Body of pancreas (tissue), 4 donors: ENCODE measurements at regions not wholly inside any gene's neighbourhood (a gene's known extent, or its start where the extent isn't known, plus 50 kb on each side); places are given as distances from the start of the nearest gene placed in this dataset.

Experiments
- ATAC-seq: fragments of 150-250 bp; one replicate; pipeline ENCODE4 v1.9.1; 2016
- DNase-seq, 4 donors: peaks; one replicate each; pipeline ENCODE4 v3.0.0-alpha.2; 2019
- H3K27ac ChIP-seq, 4 donors: fragments of 200-600 bp; sonication (generic); 1 replicate in 3 of 4; 2 replicates in 1 of 4; pipeline versions ENCODE4 v1.5.1 to v1.6.1; 2016 to 2019; ENCODE audit warnings: mild to moderate bottlenecking in 1 of 4, mixed read lengths in 1 of 4, moderate library complexity in 1 of 4
- H3K27me3 ChIP-seq, 2 donors: fragments of 200-600 bp; sonication (generic); one replicate each; pipeline ENCODE4 v1.6.0; 2016; ENCODE audit warnings: mild to moderate bottlenecking in 1 of 2
- H3K36me3 ChIP-seq, 2 donors: fragments of 200-600 bp; sonication (generic); replicated peaks in 1 of 2; 2 replicates each; pipeline ENCODE4 v1.5.1; 2016; ENCODE audit warnings: low read depth in 2 of 2; ENCODE audit not compliant: insufficient read depth in 1 of 2
- H3K4me1 ChIP-seq: fragments of 200-600 bp; sonication (generic); one replicate; pipeline ENCODE4 v1.6.0; 2016
- H3K4me3 ChIP-seq, 2 donors: fragments of 200-600 bp; sonication (generic); 1 replicate in 1 of 2; 2 replicates in 1 of 2; pipeline ENCODE4 v1.5.1; 2016 to 2019
- H3K9me3 ChIP-seq, 3 donors: fragments of 200-600 bp; sonication (generic); 1 replicate in 2 of 3; 2 replicates in 1 of 3; pipeline ENCODE4 v1.5.1; 2016
- POLR2A ChIP-seq, 3 donors: fragments of 450-650 bp; IDR thresholded peaks; one replicate each; pipeline ENCODE4 v1.6.1; 2016; ENCODE audit warnings: antibody characterized with exemption in 3 of 3, mild to moderate bottlenecking in 2 of 3
- WGBS, 2 donors: methylation state at CpG; one replicate each; pipeline ENCODE4 v1.1.5; 2017; 5-methylcytosine and 5-hydroxymethylcytosine counted together
- intact Hi-C: fragments of 100-400 bp; cut with DNase I; formaldehyde crosslinking; loops from one replicate; pipeline ENCODE4 v1.15.1; 2023
- TF ChIP-seq, protein P1 (sequence below), 7 experiments: fragments of 450-650 bp in 4 of 7; fragments of 200-600 bp in 3 of 7; sonication (generic) in 3 of 7; IDR thresholded peaks; one replicate each; pipeline ENCODE4 v1.5.1; 2016 to 2019; ENCODE audit warnings: antibody characterized with exemption in 7 of 7

- no peaks in the 10 kb centered on the region for H3K4me1 ChIP-seq
- no peak overlapping the region for H3K4me3 ChIP-seq
- H3K36me3 ChIP-seq: no peaks in the 10 kb centered on the region
- TF ChIP-seq, protein P1, sequence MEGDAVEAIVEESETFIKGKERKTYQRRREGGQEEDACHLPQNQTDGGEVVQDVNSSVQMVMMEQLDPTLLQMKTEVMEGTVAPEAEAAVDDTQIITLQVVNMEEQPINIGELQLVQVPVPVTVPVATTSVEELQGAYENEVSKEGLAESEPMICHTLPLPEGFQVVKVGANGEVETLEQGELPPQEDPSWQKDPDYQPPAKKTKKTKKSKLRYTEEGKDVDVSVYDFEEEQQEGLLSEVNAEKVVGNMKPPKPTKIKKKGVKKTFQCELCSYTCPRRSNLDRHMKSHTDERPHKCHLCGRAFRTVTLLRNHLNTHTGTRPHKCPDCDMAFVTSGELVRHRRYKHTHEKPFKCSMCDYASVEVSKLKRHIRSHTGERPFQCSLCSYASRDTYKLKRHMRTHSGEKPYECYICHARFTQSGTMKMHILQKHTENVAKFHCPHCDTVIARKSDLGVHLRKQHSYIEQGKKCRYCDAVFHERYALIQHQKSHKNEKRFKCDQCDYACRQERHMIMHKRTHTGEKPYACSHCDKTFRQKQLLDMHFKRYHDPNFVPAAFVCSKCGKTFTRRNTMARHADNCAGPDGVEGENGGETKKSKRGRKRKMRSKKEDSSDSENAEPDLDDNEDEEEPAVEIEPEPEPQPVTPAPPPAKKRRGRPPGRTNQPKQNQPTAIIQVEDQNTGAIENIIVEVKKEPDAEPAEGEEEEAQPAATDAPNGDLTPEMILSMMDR (IDR thresholded peaks at IDR 0.05): no peak
- no peak for TF ChIP-seq POLR2A (IDR thresholded peaks at IDR 0.05)
- no peak overlapping the region for H3K27ac ChIP-seq
- DNase-seq (no peak), ATAC-seq (no peak)
- intact Hi-C loops: no loop called here
- H3K9me3 ChIP-seq: peaks cover 0 to 6% (median 0%) of the 10 kb centered on the region in 3 donors
- no peaks in the 10 kb centered on the region for H3K27me3 ChIP-seq
- 62 to 76% methylated on average over 4 of the region's 4 CpGs for WGBS, 2 donors
Observed at GRCh38 chr12:113586461-113586860, 114.8 kb upstream of the LHX5 start.

GRCh38 chr12:113582521-113583218 is 111.0 kb upstream of the LHX5 start:
- intact Hi-C loops: no loop called here
- DNase-seq (no peak), ATAC-seq (no peak)
- Histone ChIP-seq H3K4me1 (no peaks in the 10 kb centered on the region), H3K9me3 (peaks cover 0 to 20% (median 0%) of the 10 kb centered on the region in 3 donors), H3K27ac (no peak overlapping the region), H3K36me3 (no peaks in the 10 kb centered on the region), H3K4me3 (no peak overlapping the region), H3K27me3 (no peaks in the 10 kb centered on the region)
- TF ChIP-seq, protein P1 (IDR thresholded peaks at IDR 0.05): no peak
- 12 to 16% methylated on average over 5 of the region's 5 CpGs for WGBS, 2 donors

- ATAC-seq: no peak
Observed at GRCh38 chr12:113581342-113581741, 109.7 kb upstream of the LHX5 start.

DNA sequence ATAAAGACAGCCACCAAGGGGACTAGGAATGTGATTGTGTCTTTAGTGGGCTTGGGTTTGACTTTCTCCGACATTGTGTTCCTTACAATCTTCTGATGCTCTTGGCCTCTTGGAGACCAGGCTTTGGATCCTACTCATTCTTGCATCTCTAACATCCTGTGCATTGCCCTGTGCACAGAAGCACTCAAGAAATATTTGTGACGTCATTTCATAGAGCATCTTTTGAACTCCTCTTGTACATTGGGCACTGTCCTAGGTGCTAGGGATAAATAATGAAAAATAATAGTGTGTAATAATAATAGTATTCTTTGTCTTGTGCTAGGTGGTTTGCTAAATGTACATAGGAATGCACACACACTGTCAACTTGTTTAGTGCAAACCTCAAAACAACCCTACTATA is 108.8 kb upstream of the LHX5 start:
- ATAC-seq (no peak), DNase-seq (no peak)
- no peak overlapping the region for H3K4me3 ChIP-seq
- no peak overlapping the region for H3K27ac ChIP-seq
- intact Hi-C loops: no loop called here
- H3K27me3 ChIP-seq: peaks cover 0 to 5% of the 10 kb centered on the region in 2 donors
- no peaks in the 10 kb centered on the region for H3K4me1 ChIP-seq
- H3K36me3 ChIP-seq: no peaks in the 10 kb centered on the region
- 0 to 22% methylated on average over 1 to 2 of the region's 2 CpGs for WGBS, 2 donors
- peaks cover 0 to 20% (median 0%) of the 10 kb centered on the region in 3 donors for H3K9me3 ChIP-seq
- no peak for TF ChIP-seq POLR2A (IDR thresholded peaks at IDR 0.05)
- TF ChIP-seq, protein P1 (IDR thresholded peaks at IDR 0.05): no peak

More at GRCh38 chr12:113581342-113581741, 109.7 kb upstream of the LHX5 start:
- Histone ChIP-seq H3K36me3 (no peaks in the 10 kb centered on the region), H3K27me3 (peaks cover 0 to 2% of the 10 kb centered on the region in 2 donors), H3K9me3 (peaks cover 0 to 20% (median 0%) of the 10 kb centered on the region in 3 donors), H3K4me3 (no peak overlapping the region), H3K27ac (no peak overlapping the region), H3K4me1 (no peaks in the 10 kb centered on the region)
- no peak for TF ChIP-seq POLR2A (IDR thresholded peaks at IDR 0.05)
- TF ChIP-seq, protein P1 (IDR thresholded peaks at IDR 0.05): no peak
- intact Hi-C loops: no loop called here
- no peak for DNase-seq
